Cardiac muscle cell (in vitro differentiated cells and primary cell): ENCODE measurements at regions not wholly inside any gene's neighbourhood (a gene's known extent, or its start where the extent isn't known, plus 50 kb on each side); places are given as distances from the start of the nearest gene placed in this dataset.
A peak's percentile ranks its signal among the peaks of the same experiment; 100 is the strongest.
"Not testable (repeated sequence)": the region's sequence is repeated elsewhere in the genome, so short reads cannot be mapped to it uniquely, and the experiment has no call there.

Source experiments
- DNase-seq, 2 donors: peaks; one replicate each; pipeline versions ENCODE4 v3.0.0 to v3.0.0-alpha.2; 2010 to 2017; ENCODE audit warnings: low read depth in 1 of 2, low spot score in 1 of 2
- H3K27ac ChIP-seq: fragments of 200-600 bp; sonication (generic); 2 replicates; pipeline ENCODE4 v1.5.1; 2016
- H3K27me3 ChIP-seq: fragments of 200-600 bp; sonication (generic); 2 replicates; pipeline ENCODE4 v1.6.0; 2016; ENCODE audit warnings: control low read depth
- H3K36me3 ChIP-seq: fragments of 200-600 bp; sonication (generic); 2 replicates; pipeline ENCODE4 v1.5.1; 2016; ENCODE audit warnings: control low read depth
- H3K4me1 ChIP-seq: fragments of 200-600 bp; sonication (generic); 2 replicates; pipeline ENCODE4 v1.8.1; 2017; ENCODE audit warnings: low read depth, mild to moderate bottlenecking, mixed run types
- H3K4me3 ChIP-seq: fragments of 200-600 bp; sonication (generic); 2 replicates; pipeline ENCODE4 v1.5.1; 2016; ENCODE audit warnings: mild to moderate bottlenecking
- H3K9me3 ChIP-seq: fragments of 200-600 bp; sonication (generic); 2 replicates; pipeline ENCODE4 v1.5.1; 2017; ENCODE audit warnings: low read depth, mild to moderate bottlenecking, control low read depth
- TF ChIP-seq, protein P1 (sequence below): IDR thresholded peaks from 2 replicates; pipeline ENCODE4 v1.5.1; 2012; ENCODE audit warnings: low read depth, mild to moderate bottlenecking, low read length

DNA sequence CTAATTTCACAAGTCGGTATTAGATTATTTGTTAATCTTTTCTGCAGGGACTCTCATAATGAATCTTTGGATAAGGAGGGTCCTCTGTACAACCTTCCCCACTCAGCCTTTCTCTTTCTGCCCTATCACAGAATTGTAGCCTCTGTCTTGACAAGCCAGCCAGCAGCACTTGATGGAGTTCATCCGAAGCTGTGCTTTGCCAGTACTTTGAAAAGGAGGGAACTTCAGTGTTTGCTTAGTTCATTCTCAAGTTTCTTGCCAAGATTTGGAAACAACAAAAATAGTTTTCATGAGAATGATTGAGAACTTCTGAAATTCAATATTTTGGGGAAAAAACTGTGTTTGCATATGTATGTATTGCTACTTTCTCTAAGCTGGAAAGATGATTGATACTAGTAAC is 69.3 kb upstream of the HMGB1 start:
- TF ChIP-seq, protein P1, sequence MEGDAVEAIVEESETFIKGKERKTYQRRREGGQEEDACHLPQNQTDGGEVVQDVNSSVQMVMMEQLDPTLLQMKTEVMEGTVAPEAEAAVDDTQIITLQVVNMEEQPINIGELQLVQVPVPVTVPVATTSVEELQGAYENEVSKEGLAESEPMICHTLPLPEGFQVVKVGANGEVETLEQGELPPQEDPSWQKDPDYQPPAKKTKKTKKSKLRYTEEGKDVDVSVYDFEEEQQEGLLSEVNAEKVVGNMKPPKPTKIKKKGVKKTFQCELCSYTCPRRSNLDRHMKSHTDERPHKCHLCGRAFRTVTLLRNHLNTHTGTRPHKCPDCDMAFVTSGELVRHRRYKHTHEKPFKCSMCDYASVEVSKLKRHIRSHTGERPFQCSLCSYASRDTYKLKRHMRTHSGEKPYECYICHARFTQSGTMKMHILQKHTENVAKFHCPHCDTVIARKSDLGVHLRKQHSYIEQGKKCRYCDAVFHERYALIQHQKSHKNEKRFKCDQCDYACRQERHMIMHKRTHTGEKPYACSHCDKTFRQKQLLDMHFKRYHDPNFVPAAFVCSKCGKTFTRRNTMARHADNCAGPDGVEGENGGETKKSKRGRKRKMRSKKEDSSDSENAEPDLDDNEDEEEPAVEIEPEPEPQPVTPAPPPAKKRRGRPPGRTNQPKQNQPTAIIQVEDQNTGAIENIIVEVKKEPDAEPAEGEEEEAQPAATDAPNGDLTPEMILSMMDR = no peak
- Histone ChIP-seq H3K9me3 (no peaks in the 10 kb centered on the region), H3K4me1 (no peaks in the 10 kb centered on the region), H3K27ac (no peak overlapping the region), H3K4me3 (no peak overlapping the region), H3K27me3 (no peaks in the 10 kb centered on the region), H3K36me3 (no peaks in the 10 kb centered on the region)
- DNase-seq = no peak

DNA sequence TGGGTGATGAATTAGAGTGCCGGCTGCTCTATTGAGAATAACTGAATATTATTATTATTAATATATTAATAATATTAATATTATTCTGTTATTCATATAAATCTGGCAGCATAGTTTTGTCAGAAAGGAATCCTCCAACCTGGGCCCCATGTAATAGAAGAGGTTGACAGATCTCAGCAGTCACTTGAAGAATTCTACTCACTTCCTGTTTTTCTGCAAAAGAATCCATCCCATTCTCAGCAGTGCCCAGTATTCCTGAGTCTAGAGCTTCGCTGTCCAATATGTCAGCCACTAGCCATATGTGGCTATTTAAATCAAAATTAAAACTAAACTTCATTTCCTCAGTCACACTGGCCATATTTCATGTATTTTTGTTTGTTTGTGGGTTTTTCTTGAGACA is 72.4 kb upstream of the USPL1 start:
- Histone ChIP-seq H3K27me3 (no peaks in the 10 kb centered on the region), H3K27ac (no peak overlapping the region), H3K36me3 (no peaks in the 10 kb centered on the region), H3K4me1 (no peaks in the 10 kb centered on the region), H3K4me3 (no peak overlapping the region), H3K9me3 (no peaks in the 10 kb centered on the region)
- no peak for DNase-seq
- TF ChIP-seq, protein P1 = no peak

GRCh38 chr13:30548046-30548445 is 69.7 kb upstream of the USPL1 start:
- not testable (repeated sequence) for H3K9me3 ChIP-seq, H3K4me1 ChIP-seq, H3K27me3 ChIP-seq, H3K36me3 ChIP-seq, H3K4me3 ChIP-seq, H3K27ac ChIP-seq, DNase-seq

- TF ChIP-seq, protein P1 = peak; percentile 33
- H3K4me1 ChIP-seq = no peaks in the 10 kb centered on the region
- no peaks in the 10 kb centered on the region for H3K27me3 ChIP-seq
- no peaks in the 10 kb centered on the region for H3K36me3 ChIP-seq
- peak; percentile 25 to 52 for DNase-seq
- no peak overlapping the region for H3K27ac ChIP-seq
- no peak overlapping the region for H3K4me3 ChIP-seq
- H3K9me3 ChIP-seq = no peaks in the 10 kb centered on the region
These were observed 66.5 kb upstream of the USPL1 start for GRCh38 chr13:30551189-30551588.

- H3K4me1 ChIP-seq = no peaks in the 10 kb centered on the region
- TF ChIP-seq, protein P1 = no peak
- H3K36me3 ChIP-seq = no peaks in the 10 kb centered on the region
- H3K27me3 ChIP-seq = no peaks in the 10 kb centered on the region
- H3K9me3 ChIP-seq = no peaks in the 10 kb centered on the region
- DNase-seq = no peak
- no peak overlapping the region for H3K4me3 ChIP-seq
- no peak overlapping the region for H3K27ac ChIP-seq
These were observed 65.2 kb upstream of the USPL1 start for GRCh38 chr13:30552567-30552966.

GRCh38 chr13:30559274-30559673 is 58.4 kb upstream of the USPL1 start:
- Histone ChIP-seq H3K9me3 (no peaks in the 10 kb centered on the region), H3K4me1 (peaks cover 3% of the 10 kb centered on the region), H3K36me3 (no peaks in the 10 kb centered on the region), H3K4me3 (no peak overlapping the region), H3K27ac (no peak overlapping the region), H3K27me3 (no peaks in the 10 kb centered on the region)
- DNase-seq = peak in 1 of 2 donors; percentile 35
- TF ChIP-seq, protein P1 = no peak
